Keratinocyte (primary cell): ENCODE measurements at regions not wholly inside any gene's neighbourhood (a gene's known extent, or its start where the extent isn't known, plus 50 kb on each side); places are given as distances from the start of the nearest gene placed in this dataset.

Experiments
- EZH2 ChIP-seq: IDR thresholded peaks from one replicate; pipeline ENCODE4 v1.6.1; 2012; ENCODE audit warnings: inconsistent platforms, mild to moderate bottlenecking, low read length, moderate library complexity
- TF ChIP-seq, protein P1 (sequence below), 3 experiments: IDR thresholded peaks in 1 of 3; conservative IDR thresholded peaks in 1 of 3; optimal IDR thresholded peaks in 1 of 3; 2 replicates in 2 of 3; 3 replicates in 1 of 3; pipeline versions ENCODE3 to v1.5.1; 2011; ENCODE audit warnings: low read length in 3 of 3, mild to moderate bottlenecking in 3 of 3, moderate library complexity in 2 of 3, control low read depth in 1 of 3, inconsistent platforms in 1 of 3; ENCODE audit not compliant: insufficient read depth in 2 of 3; ENCODE audit errors: extremely low read depth in 1 of 3

DNA sequence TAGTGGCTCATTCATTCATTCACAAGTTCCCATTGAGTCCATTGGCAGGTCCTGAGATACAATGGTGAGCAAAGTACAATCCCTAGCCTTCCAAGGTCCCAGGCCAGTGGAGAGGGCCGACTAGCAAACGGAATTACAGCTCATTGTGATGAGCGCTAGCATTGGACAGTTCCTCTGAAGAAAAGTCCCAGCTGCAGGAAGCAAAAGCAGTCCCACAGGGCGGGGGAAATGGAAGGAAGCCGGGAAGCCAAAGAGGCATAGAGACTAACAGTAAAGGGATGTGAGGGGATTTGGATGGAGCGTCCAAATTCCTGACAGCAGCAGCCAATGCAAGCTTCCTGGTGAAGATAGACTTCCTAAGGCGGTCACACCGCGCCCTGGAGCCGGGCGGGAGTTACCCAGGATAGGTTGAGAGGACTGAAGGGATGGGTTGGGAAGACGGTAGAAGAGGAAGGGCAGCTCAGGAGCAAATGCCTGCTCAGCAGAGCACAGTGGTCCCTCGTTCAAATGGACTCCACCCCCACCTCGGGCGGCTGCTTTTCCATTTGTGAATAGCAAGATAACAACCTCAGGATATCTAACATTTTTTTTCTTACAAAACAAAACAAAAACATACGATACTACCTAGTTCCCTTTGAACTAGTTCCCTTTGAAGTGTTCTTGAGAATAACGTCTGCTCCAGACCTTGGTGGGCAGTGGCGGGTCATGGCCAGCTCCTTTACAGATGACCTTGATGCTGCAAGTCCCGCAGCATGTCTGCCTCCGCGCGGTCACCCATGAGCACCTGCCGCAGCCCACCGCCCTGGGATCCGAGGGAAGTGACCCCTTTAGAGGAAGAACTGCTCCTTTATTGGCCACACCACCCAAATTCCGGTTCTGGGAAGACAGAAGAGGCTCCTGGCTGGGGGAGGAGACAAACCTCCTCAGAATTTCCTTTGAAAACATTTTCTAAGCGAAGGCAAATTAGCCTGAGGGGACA, 132.9 kb downstream of the RASSF10 start:
- TF ChIP-seq, protein P1, sequence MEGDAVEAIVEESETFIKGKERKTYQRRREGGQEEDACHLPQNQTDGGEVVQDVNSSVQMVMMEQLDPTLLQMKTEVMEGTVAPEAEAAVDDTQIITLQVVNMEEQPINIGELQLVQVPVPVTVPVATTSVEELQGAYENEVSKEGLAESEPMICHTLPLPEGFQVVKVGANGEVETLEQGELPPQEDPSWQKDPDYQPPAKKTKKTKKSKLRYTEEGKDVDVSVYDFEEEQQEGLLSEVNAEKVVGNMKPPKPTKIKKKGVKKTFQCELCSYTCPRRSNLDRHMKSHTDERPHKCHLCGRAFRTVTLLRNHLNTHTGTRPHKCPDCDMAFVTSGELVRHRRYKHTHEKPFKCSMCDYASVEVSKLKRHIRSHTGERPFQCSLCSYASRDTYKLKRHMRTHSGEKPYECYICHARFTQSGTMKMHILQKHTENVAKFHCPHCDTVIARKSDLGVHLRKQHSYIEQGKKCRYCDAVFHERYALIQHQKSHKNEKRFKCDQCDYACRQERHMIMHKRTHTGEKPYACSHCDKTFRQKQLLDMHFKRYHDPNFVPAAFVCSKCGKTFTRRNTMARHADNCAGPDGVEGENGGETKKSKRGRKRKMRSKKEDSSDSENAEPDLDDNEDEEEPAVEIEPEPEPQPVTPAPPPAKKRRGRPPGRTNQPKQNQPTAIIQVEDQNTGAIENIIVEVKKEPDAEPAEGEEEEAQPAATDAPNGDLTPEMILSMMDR (optimal IDR thresholded peaks at IDR 0.05 in 1 of 3, IDR thresholded peaks at IDR 0.05 in 1 of 3, conservative IDR thresholded peaks at IDR 0.05 in 1 of 3; ENCODE audit: extremely low read depth in 1 of 3, insufficient read depth in 2 of 3, low read length in 3 of 3), result no peak
- no peak for TF ChIP-seq EZH2
